WTC11 (cell line): ENCODE measurements at regions not wholly inside any gene's neighbourhood (a gene's known extent, or its start where the extent isn't known, plus 50 kb on each side); places are given as distances from the start of the nearest gene placed in this dataset.

Experiments used
- ATAC-seq: fragments of 200-7000 bp; cut with Tn5 transposase; 2 replicates; pipeline ENCODE4 v1.10.0; 2021; ENCODE audit warnings: mild to moderate bottlenecking, moderate library complexity
- CTCF ChIA-PET: fragments of 300-600 bp; sonication (Branson Sonifier 250); formaldehyde crosslinking; loops from one replicate; lab custom pipeline; 2021; ENCODE audit warnings: antibody characterized with exemption; lab: Charles Lee
- POLR2A ChIA-PET: fragments of 350-600 bp; sonication (Branson Sonifier 250); formaldehyde crosslinking; loops from one replicate; lab custom pipeline; 2021; ENCODE audit warnings: antibody characterized with exemption; lab: Charles Lee
- DNase-seq: peaks from one replicate; pipeline ENCODE4 v3.0.0; 2021; ENCODE audit warnings: low spot score
- H3K27ac Mint-ChIP-seq: 2 replicates; pipeline ENCODE4 v1.8.0; 2021; ENCODE audit warnings: mixed read lengths
- H3K27me3 Mint-ChIP-seq: 2 replicates; pipeline ENCODE4 v1.8.0; 2021; ENCODE audit warnings: low read depth, mild to moderate bottlenecking, moderate library complexity, mixed read lengths
- H3K36me3 Mint-ChIP-seq: 2 replicates; pipeline ENCODE4 v1.8.0; 2021; ENCODE audit warnings: mixed read lengths
- H3K4me1 Mint-ChIP-seq: 2 replicates; pipeline ENCODE4 v1.8.0; 2022; ENCODE audit warnings: mixed read lengths
- H3K4me3 Mint-ChIP-seq: 2 replicates; pipeline ENCODE4 v1.8.0; 2021; ENCODE audit warnings: mild to moderate bottlenecking, moderate library complexity, mixed read lengths
- H3K9me3 Mint-ChIP-seq: 2 replicates; pipeline ENCODE4 v1.8.0; 2021; ENCODE audit warnings: mixed read lengths
- ATF1 ChIP-seq: sonication (generic); formaldehyde crosslinking; IDR thresholded peaks from 2 replicates; pipeline ENCODE4 v1.8.1; 2023; ENCODE audit warnings: mild to moderate bottlenecking, moderate library complexity, missing genetic modification reagents
- CBFB ChIP-seq: sonication (generic); formaldehyde crosslinking; IDR thresholded peaks from 2 replicates; pipeline ENCODE4 v1.8.1; 2022; ENCODE audit warnings: mild to moderate bottlenecking, low read depth, missing genetic modification reagents
- ELF4 ChIP-seq: sonication (generic); formaldehyde crosslinking; IDR thresholded peaks from 2 replicates; pipeline ENCODE4 v1.8.1; 2022; ENCODE audit warnings: low read depth, mild to moderate bottlenecking, moderate library complexity, missing genetic modification reagents
- ESRRA ChIP-seq: sonication (generic); formaldehyde crosslinking; IDR thresholded peaks from 2 replicates; pipeline ENCODE4 v1.8.1; 2022; ENCODE audit warnings: mild to moderate bottlenecking, missing genetic modification reagents, borderline replicate concordance
- FOXP1 ChIP-seq: sonication (generic); formaldehyde crosslinking; IDR thresholded peaks from 2 replicates; pipeline ENCODE4 v1.8.0; 2022; ENCODE audit warnings: missing genetic modification reagents, mild to moderate bottlenecking, moderate library complexity, borderline replicate concordance
- GABPB1 ChIP-seq: sonication (generic); formaldehyde crosslinking; IDR thresholded peaks from 2 replicates; pipeline ENCODE4 v1.8.1; 2023; ENCODE audit warnings: mild to moderate bottlenecking, missing genetic modification reagents
- MYBL2 ChIP-seq: sonication (generic); formaldehyde crosslinking; IDR thresholded peaks from 2 replicates; pipeline ENCODE4 v1.8.1; 2023; ENCODE audit warnings: mild to moderate bottlenecking, moderate library complexity, missing genetic modification reagents
- NFYB ChIP-seq: sonication (generic); formaldehyde crosslinking; conservative IDR thresholded peaks from 2 replicates; pipeline ENCODE4 v1.8.0; 2022; ENCODE audit warnings: low read depth, missing genetic modification reagents
- RELA ChIP-seq: sonication (generic); formaldehyde crosslinking; IDR thresholded peaks from 2 replicates; pipeline ENCODE4 v1.8.1; 2022; ENCODE audit warnings: missing genetic modification reagents, mild to moderate bottlenecking, borderline replicate concordance
- ZNF138 ChIP-seq: sonication (generic); formaldehyde crosslinking; conservative IDR thresholded peaks from 2 replicates; pipeline ENCODE4 v1.8.1; 2022; ENCODE audit warnings: mild to moderate bottlenecking, moderate library complexity, missing genetic modification reagents
- ZNF219 ChIP-seq: sonication (generic); formaldehyde crosslinking; IDR thresholded peaks from 2 replicates; pipeline ENCODE4 v1.8.0; 2023; ENCODE audit warnings: missing genetic modification reagents, mild to moderate bottlenecking, borderline replicate concordance
- ZNF263 ChIP-seq: sonication (generic); formaldehyde crosslinking; IDR thresholded peaks from 2 replicates; pipeline ENCODE4 v1.8.1; 2022; ENCODE audit warnings: low read depth, mild to moderate bottlenecking, moderate library complexity, missing genetic modification reagents
- ZNF281 ChIP-seq: sonication (generic); formaldehyde crosslinking; IDR thresholded peaks from 2 replicates; pipeline ENCODE4 v1.8.0; 2023; ENCODE audit warnings: mild to moderate bottlenecking, missing genetic modification reagents
- ZNF317 ChIP-seq: sonication (generic); formaldehyde crosslinking; IDR thresholded peaks from 2 replicates; pipeline ENCODE4 v1.8.1; 2023; ENCODE audit warnings: low read depth, mild to moderate bottlenecking, moderate library complexity, missing genetic modification reagents, borderline replicate concordance
- ZNF423 ChIP-seq: fragments of 250-450 bp; sonication (Bioruptor Pico); IDR thresholded peaks from 2 replicates; pipeline ENCODE4 v2.1.2; 2022; ENCODE audit warnings: mild to moderate bottlenecking, moderate library complexity
- ZSCAN18 ChIP-seq: fragments of 250-450 bp; sonication (Bioruptor Pico); IDR thresholded peaks from 2 replicates; pipeline ENCODE4 v2.1.2; 2022; ENCODE audit warnings: mild to moderate bottlenecking, moderate library complexity
- TF ChIP-seq, protein P1 (sequence below): fragments of 250-450 bp; sonication (Bioruptor Pico); conservative IDR thresholded peaks from 2 replicates; pipeline ENCODE4 v1.9.0; 2021; ENCODE audit warnings: mild to moderate bottlenecking
- TF ChIP-seq, protein P2 (sequence below): sonication (generic); formaldehyde crosslinking; IDR thresholded peaks from 2 replicates; pipeline ENCODE4 v1.8.1; 2022; ENCODE audit warnings: missing genetic modification reagents, borderline replicate concordance

DNA sequence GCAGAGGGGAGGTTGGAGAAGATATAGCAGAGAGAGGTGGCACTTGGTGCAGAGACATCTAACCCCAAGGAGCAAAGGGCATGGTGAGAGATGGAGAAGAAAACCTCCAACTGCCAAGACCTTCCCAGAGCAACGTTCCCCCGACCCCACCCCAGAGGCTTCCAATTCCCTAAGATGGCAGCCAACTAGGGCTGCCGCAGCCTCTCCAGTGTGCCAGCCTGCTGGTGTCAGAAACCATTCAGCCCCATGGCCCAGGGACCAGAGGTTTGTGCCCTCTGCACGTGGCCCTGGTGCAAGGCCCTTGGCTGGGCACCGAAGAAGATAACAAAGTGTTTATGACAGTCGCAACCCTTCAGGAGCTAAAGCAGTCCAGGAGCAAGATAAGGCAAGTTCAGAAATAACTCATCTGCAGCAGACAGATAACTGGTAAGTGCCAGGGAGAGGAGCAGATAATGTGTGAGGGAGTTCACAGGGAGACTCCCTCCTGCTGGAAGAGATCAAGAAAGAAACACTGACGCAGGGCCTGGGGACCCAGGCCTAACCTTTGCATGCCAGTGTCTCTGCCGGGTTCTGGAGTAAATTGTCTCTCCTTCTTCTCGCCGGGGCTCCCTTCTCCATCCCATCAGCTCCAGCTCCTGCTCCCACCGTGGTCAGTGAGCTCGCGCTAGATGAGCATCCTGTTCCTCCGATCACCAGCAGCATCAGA lies 66.1 kb upstream of the ID2 start:
- no peak for DNase-seq
- TF ChIP-seq ZNF317 (CRISPR knock-in tag) (no peak), RELA (CRISPR knock-in tag) (no peak), ZNF281 (no peak), ZNF219 (CRISPR knock-in tag) (no peak), ZNF138 (CRISPR knock-in tag) (no peak), MYBL2 (CRISPR knock-in tag) (no peak), GABPB1 (no peak), ELF4 (no peak), ATF1 (CRISPR knock-in tag) (no peak)
- TF ChIP-seq, protein P1, sequence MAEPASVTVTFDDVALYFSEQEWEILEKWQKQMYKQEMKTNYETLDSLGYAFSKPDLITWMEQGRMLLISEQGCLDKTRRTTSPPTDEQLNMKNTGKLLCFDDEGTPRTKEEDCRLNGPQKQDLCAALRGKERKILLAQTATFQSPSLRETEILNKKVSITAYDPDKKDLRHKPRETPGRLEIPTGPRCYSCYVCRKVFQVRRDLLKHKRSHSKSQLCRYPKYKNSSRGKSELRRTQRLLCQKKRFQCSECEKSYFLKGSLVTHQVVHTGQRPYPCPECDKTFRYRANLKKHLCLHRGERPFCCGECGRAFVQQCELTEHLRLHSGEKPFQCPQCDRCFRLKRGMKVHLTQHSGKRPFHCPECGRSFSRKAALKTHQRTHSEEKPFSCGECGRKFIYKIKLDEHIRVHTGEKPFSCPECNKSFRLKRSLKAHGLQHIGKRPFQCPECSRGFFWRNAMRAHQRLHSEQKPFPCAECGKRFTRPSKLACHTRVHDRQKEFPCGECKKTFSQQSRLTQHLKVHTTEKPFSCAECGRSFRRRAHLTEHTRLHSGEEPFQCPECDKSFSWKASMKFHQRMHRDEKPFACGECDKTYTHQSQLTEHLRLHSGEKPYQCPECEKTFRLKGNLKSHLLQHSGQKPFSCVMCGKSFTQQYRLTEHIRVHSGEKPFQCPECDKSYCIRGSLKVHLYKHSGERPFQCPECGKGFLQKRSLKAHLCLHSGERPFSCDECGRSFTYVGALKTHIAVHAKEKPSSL, result no peak
- TF ChIP-seq, all 79 proteins: peak for 0
- Mint-ChIP-seq H3K36me3 (0 out of 2 replicates have a peak, but pooled peaks cover 4% of the 10 kb centered on the region), H3K27ac (no peak overlapping the region), H3K4me3 (no peak overlapping the region), H3K27me3 (peaks cover 6% of the 10 kb centered on the region), H3K9me3 (peaks cover 18% of the 10 kb centered on the region), H3K4me1 (no peaks in the 10 kb centered on the region)
- ChIA-PET CTCF (no interaction called here), POLR2A (no interaction called here)
- no peak for ATAC-seq

DNA sequence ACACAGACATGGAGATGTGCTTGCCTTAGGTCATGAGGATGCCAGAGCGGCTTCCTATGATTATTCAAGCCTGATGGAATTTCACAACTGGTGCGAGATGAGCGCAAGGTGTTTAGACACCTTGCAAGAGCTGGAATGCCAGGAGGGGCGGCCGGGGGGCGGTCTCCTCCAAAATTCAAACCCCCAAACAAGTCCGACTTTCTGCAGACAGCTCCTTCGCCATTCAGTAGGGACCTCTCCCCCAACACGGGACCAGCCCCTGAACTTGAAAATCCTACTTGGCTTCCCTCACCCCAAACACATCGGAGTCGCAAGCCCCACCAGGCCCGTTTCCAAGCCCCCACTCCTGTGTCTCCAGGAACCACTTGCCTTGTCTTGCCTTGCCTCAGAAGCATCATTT lies 64.8 kb upstream of the ID2 start:
- Mint-ChIP-seq H3K9me3 (peaks cover 13% of the 10 kb centered on the region), H3K27me3 (peaks cover 6% of the 10 kb centered on the region), H3K4me1 (no peaks in the 10 kb centered on the region), H3K27ac (no peak overlapping the region), H3K4me3 (no peak overlapping the region), H3K36me3 (0 out of 2 replicates have a peak, but pooled peaks cover 4% of the 10 kb centered on the region)
- ChIA-PET CTCF (no interaction called here), POLR2A (no interaction called here)
- TF ChIP-seq ZNF423 (CRISPR knock-in tag) (no peak), FOXP1 (CRISPR knock-in tag) (no peak), CBFB (CRISPR knock-in tag) (no peak), ESRRA (CRISPR knock-in tag) (no peak), ZSCAN18 (no peak), NFYB (CRISPR knock-in tag) (no peak), MYBL2 (CRISPR knock-in tag) (no peak), ZNF263 (CRISPR knock-in tag) (no peak)
- TF ChIP-seq, protein P2, sequence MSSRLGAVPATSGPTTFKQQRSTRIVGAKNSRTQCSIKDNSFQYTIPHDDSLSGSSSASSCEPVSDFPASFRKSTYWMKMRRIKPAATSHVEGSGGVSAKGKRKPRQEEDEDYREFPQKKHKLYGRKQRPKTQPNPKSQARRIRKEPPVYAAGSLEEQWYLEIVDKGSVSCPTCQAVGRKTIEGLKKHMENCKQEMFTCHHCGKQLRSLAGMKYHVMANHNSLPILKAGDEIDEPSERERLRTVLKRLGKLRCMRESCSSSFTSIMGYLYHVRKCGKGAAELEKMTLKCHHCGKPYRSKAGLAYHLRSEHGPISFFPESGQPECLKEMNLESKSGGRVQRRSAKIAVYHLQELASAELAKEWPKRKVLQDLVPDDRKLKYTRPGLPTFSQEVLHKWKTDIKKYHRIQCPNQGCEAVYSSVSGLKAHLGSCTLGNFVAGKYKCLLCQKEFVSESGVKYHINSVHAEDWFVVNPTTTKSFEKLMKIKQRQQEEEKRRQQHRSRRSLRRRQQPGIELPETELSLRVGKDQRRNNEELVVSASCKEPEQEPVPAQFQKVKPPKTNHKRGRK, result no peak
- DNase-seq, result no peak
- ATAC-seq, result no peak
